Embryonic facial prominence (tissue), 1 donor: ENCODE measurements at regions not wholly inside any gene's neighbourhood (a gene's known extent, or its start where the extent isn't known, plus 50 kb on each side); places are given as distances from the start of the nearest gene placed in this dataset.
"Not testable (repeated sequence)": the region's sequence is repeated elsewhere in the genome, so short reads cannot be mapped to it uniquely, and the experiment has no call there.

ENCODE experiments used
- DNase-seq: peaks from one replicate; pipeline ENCODE4 v3.0.0-alpha.2; 2016; ENCODE audit errors: extremely low spot score

- DNase-seq = no peak
These were observed 1602.4 kb upstream of the ADGRL3 start for GRCh38 chr4:59597536-59598329.

GRCh38 chr4:59598330-59598618 is 1601.9 kb upstream of the ADGRL3 start:
- no peak for DNase-seq

- no peak for DNase-seq
These were observed 1591.7 kb upstream of the ADGRL3 start for GRCh38 chr4:59608466-59608865.

- DNase-seq = no peak
These were observed 1587.9 kb upstream of the ADGRL3 start for GRCh38 chr4:59612235-59612634.

GRCh38 chr4:59615316-59615715 is 1584.8 kb upstream of the ADGRL3 start:
- DNase-seq = no peak

- DNase-seq = no peak
These were observed 1570.8 kb upstream of the ADGRL3 start for GRCh38 chr4:59629348-59629747.

- DNase-seq = no peak
These were observed 1569.9 kb upstream of the ADGRL3 start for GRCh38 chr4:59630235-59630634.

GRCh38 chr4:59630922-59631321 is 1569.2 kb upstream of the ADGRL3 start:
- no peak for DNase-seq

- no peak for DNase-seq
These were observed 1562.5 kb upstream of the ADGRL3 start for GRCh38 chr4:59637596-59637995.

GRCh38 chr4:59643682-59644081 is 1556.4 kb upstream of the ADGRL3 start:
- no peak for DNase-seq

GRCh38 chr4:59644765-59645164 is 1555.4 kb upstream of the ADGRL3 start:
- DNase-seq = no peak

GRCh38 chr4:59646082-59646481 is 1554.0 kb upstream of the ADGRL3 start:
- DNase-seq = no peak

- no peak for DNase-seq
These were observed 1553.1 kb upstream of the ADGRL3 start for GRCh38 chr4:59647011-59647410.

GRCh38 chr4:59647500-59647899 is 1552.6 kb upstream of the ADGRL3 start:
- DNase-seq = no peak

GRCh38 chr4:59650861-59651260 is 1549.3 kb upstream of the ADGRL3 start:
- DNase-seq = no peak

GRCh38 chr4:59655996-59656395 is 1544.1 kb upstream of the ADGRL3 start:
- no peak for DNase-seq

- no peak for DNase-seq
These were observed 1535.4 kb upstream of the ADGRL3 start for GRCh38 chr4:59664771-59665170.

- DNase-seq = no peak
These were observed 1533.5 kb upstream of the ADGRL3 start for GRCh38 chr4:59666645-59667044.

- no peak for DNase-seq
These were observed 1529.1 kb upstream of the ADGRL3 start for GRCh38 chr4:59671037-59671436.

GRCh38 chr4:59676389-59676788 is 1523.7 kb upstream of the ADGRL3 start:
- no peak for DNase-seq

GRCh38 chr4:59676992-59677391 is 1523.1 kb upstream of the ADGRL3 start:
- DNase-seq = not testable (repeated sequence)

GRCh38 chr4:59685626-59686025 is 1514.5 kb upstream of the ADGRL3 start:
- no peak for DNase-seq

- DNase-seq = no peak
These were observed 1511.0 kb upstream of the ADGRL3 start for GRCh38 chr4:59689149-59689548.

- no peak for DNase-seq
These were observed 1504.6 kb upstream of the ADGRL3 start for GRCh38 chr4:59695355-59696053.
